Activated CD8-positive, alpha-beta T cell treated with anti-CD3 and anti-CD28 coated beads for 36 hours (primary cell): ENCODE measurements at regions not wholly inside any gene's neighbourhood (a gene's known extent, or its start where the extent isn't known, plus 50 kb on each side); places are given as distances from the start of the nearest gene placed in this dataset.

Experiments used
- ATAC-seq: fragments of 200-7000 bp; cut with Tn5 transposase; one replicate; pipeline ENCODE4 v1.10.0; 2021; ENCODE audit warnings: mild to moderate bottlenecking, moderate library complexity
- CTCF ChIA-PET: fragments of 350-600 bp; sonication (Branson Sonifier 250); formaldehyde crosslinking; loops from one replicate; lab custom pipeline; 2021; ENCODE audit warnings: antibody characterized with exemption; lab: Charles Lee
- POLR2A ChIA-PET: fragments of 350-600 bp; sonication (Branson Sonifier 250); formaldehyde crosslinking; loops from one replicate; lab custom pipeline; 2021; ENCODE audit warnings: antibody characterized with exemption; lab: Charles Lee
- DNase-seq: peaks from one replicate; pipeline ENCODE4 v3.0.0-alpha.2; 2020
- H3K27ac Mint-ChIP-seq: one replicate; pipeline ENCODE4 v1.8.0; 2021; ENCODE audit warnings: mild to moderate bottlenecking, mixed read lengths
- H3K27me3 Mint-ChIP-seq: one replicate; pipeline ENCODE4 v1.8.0; 2021; ENCODE audit warnings: mixed read lengths
- H3K36me3 Mint-ChIP-seq: one replicate; pipeline ENCODE4 v1.8.0; 2021; ENCODE audit warnings: low read depth, mixed read lengths
- H3K4me1 Mint-ChIP-seq: one replicate; pipeline ENCODE4 v1.8.0; 2021; ENCODE audit warnings: low read depth, mixed read lengths
- H3K4me3 Mint-ChIP-seq: one replicate; pipeline ENCODE4 v1.8.0; 2021; ENCODE audit warnings: mild to moderate bottlenecking, moderate library complexity, mixed read lengths
- H3K9me3 Mint-ChIP-seq: one replicate; pipeline ENCODE4 v1.8.0; 2021; ENCODE audit warnings: mixed read lengths
- CTCF ChIP-seq: fragments of 200-600 bp; IDR thresholded peaks from one replicate; pipeline ENCODE4 v1.8.0; 2022; ENCODE audit warnings: antibody characterized with exemption, mild to moderate bottlenecking
- intact Hi-C: fragments of 100-400 bp; cut with micrococcal nuclease; formaldehyde crosslinking; loops from one replicate; pipeline ENCODE4 v1.10.0; 2022

- Mint-ChIP-seq H3K4me3 (no peak overlapping the region), H3K27me3 (no peaks in the 10 kb centered on the region), H3K36me3 (no peaks in the 10 kb centered on the region), H3K4me1 (peaks cover 17% of the 10 kb centered on the region), H3K9me3 (peaks cover 9% of the 10 kb centered on the region), H3K27ac (no peak overlapping the region)
- no peak for TF ChIP-seq CTCF
- DNase-seq, result no peak
- ATAC-seq, result no peak
- ChIA-PET CTCF (no interaction called here), POLR2A (no interaction called here)
- intact Hi-C loops, result no loop called here
These were observed 95.7 kb downstream of the FAM161A start for GRCh38 chr2:61758159-61758558.

GRCh38 chr2:61753512-61753911 lies 100.3 kb downstream of the FAM161A start:
- ChIA-PET POLR2A (no interaction called here), CTCF (interaction anchor here (1.5 kb wide), 1 partner anchor 39 kb away, joined by 3 read pairs; no protein-coding TSS in a partner anchor)
- ATAC-seq (no peak), DNase-seq (no peak)
- Mint-ChIP-seq H3K27me3 (no peaks in the 10 kb centered on the region), H3K4me3 (no peak overlapping the region), H3K27ac (peak overlapping the region; percentile 22), H3K9me3 (peaks cover 9% of the 10 kb centered on the region), H3K36me3 (no peaks in the 10 kb centered on the region), H3K4me1 (no peaks in the 10 kb centered on the region)
- intact Hi-C loops, result no loop called here
- TF ChIP-seq CTCF, result no peak

GRCh38 chr2:61750624-61751023 lies 103.2 kb downstream of the FAM161A start:
- Mint-ChIP-seq H3K27me3 (no peaks in the 10 kb centered on the region), H3K27ac (no peak overlapping the region), H3K4me3 (no peak overlapping the region), H3K4me1 (no peaks in the 10 kb centered on the region), H3K36me3 (no peaks in the 10 kb centered on the region), H3K9me3 (peaks cover 8% of the 10 kb centered on the region)
- CTCF ChIA-PET, result no interaction called here
- ATAC-seq, result no peak
- no peak for DNase-seq
- no peak for TF ChIP-seq CTCF
- intact Hi-C loops, result no loop called here
- POLR2A ChIA-PET, result no interaction called here

GRCh38 chr2:61742955-61743354 lies 110.9 kb downstream of the FAM161A start:
- H3K4me3 Mint-ChIP-seq, result no peak overlapping the region
- ATAC-seq (no peak), DNase-seq (no peak)
- H3K36me3 Mint-ChIP-seq, result no peaks in the 10 kb centered on the region
- no peak for TF ChIP-seq CTCF
- H3K9me3 Mint-ChIP-seq, result no peaks in the 10 kb centered on the region
- no peaks in the 10 kb centered on the region for H3K27me3 Mint-ChIP-seq
- intact Hi-C loops, result no loop called here
- H3K4me1 Mint-ChIP-seq, result no peaks in the 10 kb centered on the region
- ChIA-PET CTCF (no interaction called here), POLR2A (no interaction called here)
- no peak overlapping the region for H3K27ac Mint-ChIP-seq

GRCh38 chr2:61737841-61738240 lies 116.0 kb downstream of the FAM161A start:
- Mint-ChIP-seq H3K9me3 (no peaks in the 10 kb centered on the region), H3K36me3 (no peaks in the 10 kb centered on the region), H3K4me3 (no peak overlapping the region), H3K27ac (no peak overlapping the region), H3K27me3 (no peaks in the 10 kb centered on the region), H3K4me1 (no peaks in the 10 kb centered on the region)
- CTCF ChIA-PET, result no interaction called here
- DNase-seq (no peak), ATAC-seq (no peak)
- POLR2A ChIA-PET, result no interaction called here
- intact Hi-C loops, result no loop called here
- no peak for TF ChIP-seq CTCF
